H1 (cell line): ENCODE measurements at regions not wholly inside any gene's neighbourhood (a gene's known extent, or its start where the extent isn't known, plus 50 kb on each side); places are given as distances from the start of the nearest gene placed in this dataset.

ENCODE experiments used
- POLR2A ChIP-seq, 2 experiments: IDR thresholded peaks; 1 replicate in 1 of 2; 2 replicates in 1 of 2; pipeline ENCODE4 v1.6.1; 2011; ENCODE audit warnings: low read depth in 2 of 2, low read length in 2 of 2, mild to moderate bottlenecking in 2 of 2; ENCODE audit errors: control extremely low read depth in 1 of 2
- YY1 ChIP-seq: IDR thresholded peaks from 2 replicates; pipeline ENCODE4 v1.6.1; 2011; ENCODE audit warnings: low read depth, mild to moderate bottlenecking, low read length

DNA sequence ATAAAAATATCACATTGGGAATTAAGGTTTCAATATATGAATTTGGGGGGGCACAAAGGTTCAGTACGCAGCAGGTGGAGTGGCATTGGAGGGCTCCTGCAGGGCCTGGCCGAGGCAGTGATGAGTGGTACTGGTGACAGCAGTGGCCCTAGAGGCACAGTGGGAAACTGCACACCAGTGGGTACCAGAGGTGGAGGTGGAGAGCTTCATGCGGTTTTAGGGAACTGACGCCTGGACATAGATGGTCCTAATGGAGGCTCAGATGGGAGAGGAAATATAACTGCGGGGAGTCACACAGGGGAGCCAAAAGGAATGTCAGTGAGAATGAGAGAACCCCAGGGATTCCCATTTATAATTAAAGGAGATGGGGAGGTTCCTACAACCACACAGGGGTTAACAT, 156.2 kb downstream of the COG6 start:
- TF ChIP-seq YY1 (no peak), POLR2A (IDR thresholded peaks at IDR 0.05; ENCODE audit: control extremely low read depth in 1 of 2, low read depth in 2 of 2, low read length in 2 of 2) (no peak)
